ENCODE measurements at regions not wholly inside any gene's neighbourhood (a gene's known extent, or its start where the extent isn't known, plus 50 kb on each side); places are given as distances from the start of the nearest gene placed in this dataset.
"Not testable (repeated sequence)": the region's sequence is repeated elsewhere in the genome, so short reads cannot be mapped to it uniquely, and the experiment has no call there.

GRCh38 chr3:6362406-6362805, 498.5 kb upstream of the GRM7 start:
- Histone ChIP-seq H3K4me1 (ENCODE audit: control insufficient read depth, insufficient read depth, low read length, poor library complexity, severe bottlenecking) (no peaks in the 10 kb centered on the region), H3K27ac (ENCODE audit: insufficient read depth, low read length, poor library complexity, severe bottlenecking) (no peak overlapping the region), H3K9me3 (ENCODE audit: control insufficient read depth in 2 of 2, low read length in 2 of 2) (peaks cover 0 to 2% of the 10 kb centered on the region in 2 experiments), H3K36me3 (ENCODE audit: control insufficient read depth, insufficient read depth, low read length) (no peaks in the 10 kb centered on the region), H3K4me3 (ENCODE audit: low read depth, low read length) (no peak overlapping the region), H3K27me3 (ENCODE audit: control insufficient read depth, insufficient read depth, low read length) (no peaks in the 10 kb centered on the region)
- ATAC-seq (ENCODE audit: low read depth in 2 of 2) (no peak), DNase-seq (no peak)
- H3K4me1 Mint-ChIP-seq: no peaks in the 10 kb centered on the region
- H3K27ac Mint-ChIP-seq: no peak overlapping the region
- H3K27me3 Mint-ChIP-seq: no peaks in the 10 kb centered on the region
- H3K9me3 Mint-ChIP-seq: peaks cover 4 to 52% (median 11%) of the 10 kb centered on the region in 7 donors
- no peak overlapping the region for H3K4me3 Mint-ChIP-seq
- no peaks in the 10 kb centered on the region for H3K36me3 Mint-ChIP-seq

GRCh38 chr3:6367171-6367570, 493.7 kb upstream of the GRM7 start:
- Mint-ChIP-seq H3K9me3 (peaks cover 4 to 47% (median 10%) of the 10 kb centered on the region in 7 donors), H3K27ac (no peak overlapping the region), H3K4me3 (no peak overlapping the region), H3K27me3 (no peaks in the 10 kb centered on the region), H3K4me1 (no peaks in the 10 kb centered on the region), H3K36me3 (no peaks in the 10 kb centered on the region)
- Histone ChIP-seq H3K27ac (ENCODE audit: insufficient read depth, low read length, poor library complexity, severe bottlenecking) (no peak overlapping the region), H3K4me1 (ENCODE audit: control insufficient read depth, insufficient read depth, low read length, poor library complexity, severe bottlenecking) (no peaks in the 10 kb centered on the region), H3K4me3 (ENCODE audit: low read depth, low read length) (no peak overlapping the region), H3K27me3 (ENCODE audit: control insufficient read depth, insufficient read depth, low read length) (no peaks in the 10 kb centered on the region), H3K9me3 (ENCODE audit: control insufficient read depth in 2 of 2, low read length in 2 of 2) (peaks cover 0 to 2% of the 10 kb centered on the region in 2 experiments), H3K36me3 (ENCODE audit: control insufficient read depth, insufficient read depth, low read length) (no peaks in the 10 kb centered on the region)
- DNase-seq: no peak
- no peak for ATAC-seq (ENCODE audit: low read depth in 2 of 2)

GRCh38 chr3:6392123-6392522, 468.8 kb upstream of the GRM7 start:
- H3K9me3 ChIP-seq (ENCODE audit: control insufficient read depth in 2 of 2, low read length in 2 of 2): peaks cover 0 to 4% of the 10 kb centered on the region in 2 experiments
- Mint-ChIP-seq H3K27ac (no peak overlapping the region), H3K4me3 (no peak overlapping the region), H3K9me3 (peaks cover 0 to 12% (median 0%) of the 10 kb centered on the region in 7 donors), H3K36me3 (no peaks in the 10 kb centered on the region), H3K27me3 (no peaks in the 10 kb centered on the region), H3K4me1 (no peaks in the 10 kb centered on the region)
- ATAC-seq (ENCODE audit: low read depth in 2 of 2) (no peak), DNase-seq (no peak)
- no peak overlapping the region for H3K27ac ChIP-seq (ENCODE audit: insufficient read depth, low read length, poor library complexity, severe bottlenecking)
- no peaks in the 10 kb centered on the region for H3K36me3 ChIP-seq (ENCODE audit: control insufficient read depth, insufficient read depth, low read length)
- H3K4me1 ChIP-seq (ENCODE audit: control insufficient read depth, insufficient read depth, low read length, poor library complexity, severe bottlenecking): no peaks in the 10 kb centered on the region
- H3K4me3 ChIP-seq (ENCODE audit: low read depth, low read length): no peak overlapping the region
- H3K27me3 ChIP-seq (ENCODE audit: control insufficient read depth, insufficient read depth, low read length): no peaks in the 10 kb centered on the region

GRCh38 chr3:6394944-6395343, 466.0 kb upstream of the GRM7 start:
- Mint-ChIP-seq H3K4me1 (no peaks in the 10 kb centered on the region), H3K36me3 (no peaks in the 10 kb centered on the region), H3K9me3 (peaks cover 0 to 12% (median 7%) of the 10 kb centered on the region in 7 donors), H3K27ac (no peak overlapping the region), H3K27me3 (no peaks in the 10 kb centered on the region), H3K4me3 (no peak overlapping the region)
- ATAC-seq (ENCODE audit: low read depth in 2 of 2): no peak
- H3K4me3 ChIP-seq (ENCODE audit: low read depth, low read length): no peak overlapping the region
- H3K27me3 ChIP-seq (ENCODE audit: control insufficient read depth, insufficient read depth, low read length): no peaks in the 10 kb centered on the region
- H3K9me3 ChIP-seq (ENCODE audit: control insufficient read depth in 2 of 2, low read length in 2 of 2): peaks cover 0 to 4% of the 10 kb centered on the region in 2 experiments
- no peaks in the 10 kb centered on the region for H3K4me1 ChIP-seq (ENCODE audit: control insufficient read depth, insufficient read depth, low read length, poor library complexity, severe bottlenecking)
- no peak overlapping the region for H3K27ac ChIP-seq (ENCODE audit: insufficient read depth, low read length, poor library complexity, severe bottlenecking)
- no peak for DNase-seq
- no peaks in the 10 kb centered on the region for H3K36me3 ChIP-seq (ENCODE audit: control insufficient read depth, insufficient read depth, low read length)

GRCh38 chr3:6396631-6397030, 464.3 kb upstream of the GRM7 start:
- peaks cover 0 to 4% of the 10 kb centered on the region in 2 experiments for H3K9me3 ChIP-seq (ENCODE audit: control insufficient read depth in 2 of 2, low read length in 2 of 2)
- Mint-ChIP-seq H3K4me3 (no peak overlapping the region), H3K27me3 (no peaks in the 10 kb centered on the region), H3K4me1 (no peaks in the 10 kb centered on the region), H3K27ac (no peak overlapping the region), H3K9me3 (peaks cover 0 to 11% (median 7%) of the 10 kb centered on the region in 7 donors), H3K36me3 (no peaks in the 10 kb centered on the region)
- DNase-seq: no peak
- H3K27me3 ChIP-seq (ENCODE audit: control insufficient read depth, insufficient read depth, low read length): no peaks in the 10 kb centered on the region
- H3K4me1 ChIP-seq (ENCODE audit: control insufficient read depth, insufficient read depth, low read length, poor library complexity, severe bottlenecking): no peaks in the 10 kb centered on the region
- H3K4me3 ChIP-seq (ENCODE audit: low read depth, low read length): no peak overlapping the region
- no peaks in the 10 kb centered on the region for H3K36me3 ChIP-seq (ENCODE audit: control insufficient read depth, insufficient read depth, low read length)
- no peak overlapping the region for H3K27ac ChIP-seq (ENCODE audit: insufficient read depth, low read length, poor library complexity, severe bottlenecking)
- no peak for ATAC-seq (ENCODE audit: low read depth in 2 of 2)

GRCh38 chr3:6402666-6403065, 458.2 kb upstream of the GRM7 start:
- not testable (repeated sequence) for H3K4me3 Mint-ChIP-seq; H3K9me3 ChIP-seq (ENCODE audit: control insufficient read depth in 2 of 2, low read length in 2 of 2); H3K4me3 ChIP-seq (ENCODE audit: low read depth, low read length); H3K4me1 ChIP-seq (ENCODE audit: control insufficient read depth, insufficient read depth, low read length, poor library complexity, severe bottlenecking); H3K27me3 ChIP-seq (ENCODE audit: control insufficient read depth, insufficient read depth, low read length); H3K36me3 Mint-ChIP-seq; H3K27ac Mint-ChIP-seq; H3K27me3 Mint-ChIP-seq; H3K36me3 ChIP-seq (ENCODE audit: control insufficient read depth, insufficient read depth, low read length); DNase-seq; ATAC-seq (ENCODE audit: low read depth in 2 of 2); H3K4me1 Mint-ChIP-seq; H3K27ac ChIP-seq (ENCODE audit: insufficient read depth, low read length, poor library complexity, severe bottlenecking)
- H3K9me3 Mint-ChIP-seq: peaks cover 0 to 15% (median 7%) of the 10 kb centered on the region in 7 donors

GRCh38 chr3:6406923-6407322, 454.0 kb upstream of the GRM7 start:
- not testable (repeated sequence) for H3K27me3 ChIP-seq (ENCODE audit: control insufficient read depth, insufficient read depth, low read length); H3K27ac Mint-ChIP-seq; H3K4me1 ChIP-seq (ENCODE audit: control insufficient read depth, insufficient read depth, low read length, poor library complexity, severe bottlenecking); H3K27ac ChIP-seq (ENCODE audit: insufficient read depth, low read length, poor library complexity, severe bottlenecking); H3K4me3 ChIP-seq (ENCODE audit: low read depth, low read length); ATAC-seq (ENCODE audit: low read depth in 2 of 2); H3K36me3 ChIP-seq (ENCODE audit: control insufficient read depth, insufficient read depth, low read length); H3K4me1 Mint-ChIP-seq; H3K36me3 Mint-ChIP-seq; H3K27me3 Mint-ChIP-seq; H3K4me3 Mint-ChIP-seq; DNase-seq; H3K9me3 ChIP-seq (ENCODE audit: control insufficient read depth in 2 of 2, low read length in 2 of 2)
- H3K9me3 Mint-ChIP-seq: peaks cover 0 to 15% (median 4%) of the 10 kb centered on the region in 7 donors

GRCh38 chr3:6416049-6416661, 444.8 kb upstream of the GRM7 start:
- H3K27me3 Mint-ChIP-seq: no peaks in the 10 kb centered on the region
- Histone ChIP-seq H3K9me3 (ENCODE audit: control insufficient read depth in 2 of 2, low read length in 2 of 2) (no peaks in the 10 kb centered on the region), H3K36me3 (ENCODE audit: control insufficient read depth, insufficient read depth, low read length) (no peaks in the 10 kb centered on the region), H3K4me3 (ENCODE audit: low read depth, low read length) (no peak overlapping the region), H3K27me3 (ENCODE audit: control insufficient read depth, insufficient read depth, low read length) (no peaks in the 10 kb centered on the region), H3K4me1 (ENCODE audit: control insufficient read depth, insufficient read depth, low read length, poor library complexity, severe bottlenecking) (no peaks in the 10 kb centered on the region), H3K27ac (ENCODE audit: insufficient read depth, low read length, poor library complexity, severe bottlenecking) (no peak overlapping the region)
- ATAC-seq (ENCODE audit: low read depth in 2 of 2) (no peak), DNase-seq (no peak)
- no peaks in the 10 kb centered on the region for H3K36me3 Mint-ChIP-seq
- no peak overlapping the region for H3K4me3 Mint-ChIP-seq
- no peak overlapping the region for H3K27ac Mint-ChIP-seq
- H3K9me3 Mint-ChIP-seq: peaks cover 0 to 4% (median 3%) of the 10 kb centered on the region in 7 donors
- H3K4me1 Mint-ChIP-seq: no peaks in the 10 kb centered on the region

Data from CD4-positive, CD25-positive, alpha-beta regulatory T cell (primary cell).